ENCODE measurements at regions not wholly inside any gene's neighbourhood (a gene's known extent, or its start where the extent isn't known, plus 50 kb on each side); places are given as distances from the start of the nearest gene placed in this dataset.

- TF ChIP-seq CTCF (IDR thresholded peaks at IDR 0.05): no peak
- DNase-seq (ENCODE audit: low spot score): no peak
- Histone ChIP-seq H3K27ac (no peak overlapping the region), H3K4me3 (no peak overlapping the region)
Measured at GRCh38 chr6:76684875-76685274, 612.4 kb upstream of the IMPG1 start.

- no peak for DNase-seq (ENCODE audit: low spot score)
- TF ChIP-seq CTCF (IDR thresholded peaks at IDR 0.05): no peak
- H3K4me3 ChIP-seq: no peak overlapping the region
- H3K27ac ChIP-seq: no peak overlapping the region
Measured at GRCh38 chr6:76683985-76684384, 611.5 kb upstream of the IMPG1 start.

- Histone ChIP-seq H3K4me3 (no peak overlapping the region), H3K27ac (no peak overlapping the region)
- DNase-seq (ENCODE audit: low spot score): no peak
- no peak for TF ChIP-seq CTCF (IDR thresholded peaks at IDR 0.05)
Measured at GRCh38 chr6:76682842-76683241, 610.4 kb upstream of the IMPG1 start.

- DNase-seq (ENCODE audit: low spot score): no peak
- TF ChIP-seq CTCF (IDR thresholded peaks at IDR 0.05): no peak
- H3K27ac ChIP-seq: no peak overlapping the region
- H3K4me3 ChIP-seq: no peak overlapping the region
Measured at GRCh38 chr6:76681781-76682180, 609.3 kb upstream of the IMPG1 start.

GRCh38 chr6:76677017-76677416, 604.6 kb upstream of the IMPG1 start:
- H3K4me3 ChIP-seq: no peak overlapping the region
- H3K27ac ChIP-seq: no peak overlapping the region
- DNase-seq (ENCODE audit: low spot score): no peak
- no peak for TF ChIP-seq CTCF (IDR thresholded peaks at IDR 0.05)

- no peak for DNase-seq (ENCODE audit: low spot score)
- TF ChIP-seq CTCF (IDR thresholded peaks at IDR 0.05): no peak
Measured at GRCh38 chr6:76671751-76672150, 599.3 kb upstream of the IMPG1 start.

GRCh38 chr6:76644231-76644630, 571.8 kb upstream of the IMPG1 start:
- no peak overlapping the region for H3K27ac ChIP-seq
- DNase-seq (ENCODE audit: low spot score): no peak
- H3K4me3 ChIP-seq: no peak overlapping the region
- TF ChIP-seq CTCF (IDR thresholded peaks at IDR 0.05): no peak

More at GRCh38 chr6:76671751-76672150, 599.3 kb upstream of the IMPG1 start:
- Histone ChIP-seq H3K4me3 (no peak overlapping the region), H3K27ac (no peak overlapping the region)
